ENCODE measurements at regions not wholly inside any gene's neighbourhood (a gene's known extent, or its start where the extent isn't known, plus 50 kb on each side); places are given as distances from the start of the nearest gene placed in this dataset.
"Not testable (repeated sequence)": the region's sequence is repeated elsewhere in the genome, so short reads cannot be mapped to it uniquely, and the experiment has no call there.

- H3K4me1 ChIP-seq: no peaks in the 10 kb centered on the region
- no peaks in the 10 kb centered on the region for H3K9me3 ChIP-seq
- TF ChIP-seq CTCF (IDR thresholded peaks at IDR 0.05; ENCODE audit: low read depth, low read length): no peak
- no peak for DNase-seq
- H3K4me3 ChIP-seq (ENCODE audit: low read depth, low read length): no peak overlapping the region
- no peaks in the 10 kb centered on the region for H3K27me3 ChIP-seq
- no peaks in the 10 kb centered on the region for H3K36me3 ChIP-seq
Observed at GRCh38 chr6:167221400-167222201, 63.8 kb upstream of the GPR31 start.

GRCh38 chr6:167225566-167226382 lies 65.3 kb upstream of the UNC93A start:
- H3K4me1 ChIP-seq; H3K36me3 ChIP-seq; DNase-seq; H3K9me3 ChIP-seq; H3K27me3 ChIP-seq; H3K4me3 ChIP-seq (ENCODE audit: low read depth, low read length): not testable (repeated sequence)

GRCh38 chr6:167226383-167226685 lies 64.8 kb upstream of the UNC93A start:
- no peaks in the 10 kb centered on the region for H3K27me3 ChIP-seq
- no peak overlapping the region for H3K4me3 ChIP-seq (ENCODE audit: low read depth, low read length)
- TF ChIP-seq CTCF (IDR thresholded peaks at IDR 0.05; ENCODE audit: low read depth, low read length): no peak
- no peak for DNase-seq
- H3K4me1 ChIP-seq: no peaks in the 10 kb centered on the region
- H3K36me3 ChIP-seq: no peaks in the 10 kb centered on the region
- H3K9me3 ChIP-seq: no peaks in the 10 kb centered on the region

GRCh38 chr6:167226791-167227190 lies 64.3 kb upstream of the UNC93A start:
- DNase-seq: no peak
- Histone ChIP-seq H3K4me1 (no peaks in the 10 kb centered on the region), H3K4me3 (ENCODE audit: low read depth, low read length) (no peak overlapping the region), H3K27me3 (no peaks in the 10 kb centered on the region), H3K36me3 (no peaks in the 10 kb centered on the region), H3K9me3 (no peaks in the 10 kb centered on the region)
- TF ChIP-seq CTCF (IDR thresholded peaks at IDR 0.05; ENCODE audit: low read depth, low read length): no peak

GRCh38 chr6:167227984-167228383 lies 63.1 kb upstream of the UNC93A start:
- H3K9me3 ChIP-seq: no peaks in the 10 kb centered on the region
- no peak for DNase-seq
- no peaks in the 10 kb centered on the region for H3K36me3 ChIP-seq
- no peak for TF ChIP-seq CTCF (IDR thresholded peaks at IDR 0.05; ENCODE audit: low read depth, low read length)
- H3K27me3 ChIP-seq: no peaks in the 10 kb centered on the region
- no peaks in the 10 kb centered on the region for H3K4me1 ChIP-seq
- no peak overlapping the region for H3K4me3 ChIP-seq (ENCODE audit: low read depth, low read length)

- H3K4me1 ChIP-seq: peaks cover 7% of the 10 kb centered on the region
- H3K4me3 ChIP-seq (ENCODE audit: low read depth, low read length): no peak overlapping the region
- no peak for DNase-seq
Observed at GRCh38 chr6:167229586-167229985, 61.5 kb upstream of the UNC93A start.

More at GRCh38 chr6:167229586-167229985, 61.5 kb upstream of the UNC93A start:
- no peaks in the 10 kb centered on the region for H3K9me3 ChIP-seq
- no peaks in the 10 kb centered on the region for H3K27me3 ChIP-seq
- no peak for TF ChIP-seq CTCF (IDR thresholded peaks at IDR 0.05; ENCODE audit: low read depth, low read length)
- no peaks in the 10 kb centered on the region for H3K36me3 ChIP-seq

Data from BE2C (cell line).